H1 (cell line): ENCODE measurements at regions not wholly inside any gene's neighbourhood (a gene's known extent, or its start where the extent isn't known, plus 50 kb on each side); places are given as distances from the start of the nearest gene placed in this dataset.

Experiments used
- GABPA ChIP-seq: IDR thresholded peaks from 2 replicates; pipeline ENCODE4 v1.6.1; 2011; ENCODE audit warnings: mild to moderate bottlenecking, low read length, moderate library complexity, borderline replicate concordance; ENCODE audit not compliant: insufficient read depth
- KDM1A ChIP-seq: fragments of 200-600, 300-600 bp; sonication (generic); IDR thresholded peaks from 2 replicates; pipeline ENCODE4 v1.7.1; 2016; ENCODE audit warnings: mild to moderate bottlenecking, low read length, borderline replicate concordance
- TF ChIP-seq, protein P1 (sequence below): fragments of 300-600 bp; sonication (generic); IDR thresholded peaks from 2 replicates; pipeline ENCODE4 v1.7.1; 2012; ENCODE audit warnings: low read length, moderate library complexity, mild to moderate bottlenecking, inconsistent platforms; ENCODE audit not compliant: insufficient replicate concordance

DNA sequence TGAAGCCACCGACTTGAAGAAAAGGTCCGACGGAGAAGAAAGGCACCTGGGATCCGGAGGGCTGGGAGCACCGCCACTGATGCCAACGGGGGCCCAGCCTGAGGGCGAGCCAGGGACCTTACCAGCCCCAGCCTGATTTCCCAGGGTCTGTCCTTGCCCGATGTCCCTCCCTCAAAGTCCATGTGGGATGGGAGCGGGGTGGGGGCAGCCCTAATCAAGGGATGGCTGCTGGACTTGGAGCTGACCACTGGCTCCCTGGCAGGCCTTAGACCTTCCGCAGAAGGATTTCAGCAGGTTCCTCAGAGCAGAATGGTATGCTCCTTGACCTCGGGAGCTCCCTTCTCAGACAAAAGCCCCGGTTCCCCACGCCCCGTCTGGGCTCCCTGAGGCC is 99.6 kb downstream of the ZFP36L2 start (continued):
- TF ChIP-seq, protein P1, sequence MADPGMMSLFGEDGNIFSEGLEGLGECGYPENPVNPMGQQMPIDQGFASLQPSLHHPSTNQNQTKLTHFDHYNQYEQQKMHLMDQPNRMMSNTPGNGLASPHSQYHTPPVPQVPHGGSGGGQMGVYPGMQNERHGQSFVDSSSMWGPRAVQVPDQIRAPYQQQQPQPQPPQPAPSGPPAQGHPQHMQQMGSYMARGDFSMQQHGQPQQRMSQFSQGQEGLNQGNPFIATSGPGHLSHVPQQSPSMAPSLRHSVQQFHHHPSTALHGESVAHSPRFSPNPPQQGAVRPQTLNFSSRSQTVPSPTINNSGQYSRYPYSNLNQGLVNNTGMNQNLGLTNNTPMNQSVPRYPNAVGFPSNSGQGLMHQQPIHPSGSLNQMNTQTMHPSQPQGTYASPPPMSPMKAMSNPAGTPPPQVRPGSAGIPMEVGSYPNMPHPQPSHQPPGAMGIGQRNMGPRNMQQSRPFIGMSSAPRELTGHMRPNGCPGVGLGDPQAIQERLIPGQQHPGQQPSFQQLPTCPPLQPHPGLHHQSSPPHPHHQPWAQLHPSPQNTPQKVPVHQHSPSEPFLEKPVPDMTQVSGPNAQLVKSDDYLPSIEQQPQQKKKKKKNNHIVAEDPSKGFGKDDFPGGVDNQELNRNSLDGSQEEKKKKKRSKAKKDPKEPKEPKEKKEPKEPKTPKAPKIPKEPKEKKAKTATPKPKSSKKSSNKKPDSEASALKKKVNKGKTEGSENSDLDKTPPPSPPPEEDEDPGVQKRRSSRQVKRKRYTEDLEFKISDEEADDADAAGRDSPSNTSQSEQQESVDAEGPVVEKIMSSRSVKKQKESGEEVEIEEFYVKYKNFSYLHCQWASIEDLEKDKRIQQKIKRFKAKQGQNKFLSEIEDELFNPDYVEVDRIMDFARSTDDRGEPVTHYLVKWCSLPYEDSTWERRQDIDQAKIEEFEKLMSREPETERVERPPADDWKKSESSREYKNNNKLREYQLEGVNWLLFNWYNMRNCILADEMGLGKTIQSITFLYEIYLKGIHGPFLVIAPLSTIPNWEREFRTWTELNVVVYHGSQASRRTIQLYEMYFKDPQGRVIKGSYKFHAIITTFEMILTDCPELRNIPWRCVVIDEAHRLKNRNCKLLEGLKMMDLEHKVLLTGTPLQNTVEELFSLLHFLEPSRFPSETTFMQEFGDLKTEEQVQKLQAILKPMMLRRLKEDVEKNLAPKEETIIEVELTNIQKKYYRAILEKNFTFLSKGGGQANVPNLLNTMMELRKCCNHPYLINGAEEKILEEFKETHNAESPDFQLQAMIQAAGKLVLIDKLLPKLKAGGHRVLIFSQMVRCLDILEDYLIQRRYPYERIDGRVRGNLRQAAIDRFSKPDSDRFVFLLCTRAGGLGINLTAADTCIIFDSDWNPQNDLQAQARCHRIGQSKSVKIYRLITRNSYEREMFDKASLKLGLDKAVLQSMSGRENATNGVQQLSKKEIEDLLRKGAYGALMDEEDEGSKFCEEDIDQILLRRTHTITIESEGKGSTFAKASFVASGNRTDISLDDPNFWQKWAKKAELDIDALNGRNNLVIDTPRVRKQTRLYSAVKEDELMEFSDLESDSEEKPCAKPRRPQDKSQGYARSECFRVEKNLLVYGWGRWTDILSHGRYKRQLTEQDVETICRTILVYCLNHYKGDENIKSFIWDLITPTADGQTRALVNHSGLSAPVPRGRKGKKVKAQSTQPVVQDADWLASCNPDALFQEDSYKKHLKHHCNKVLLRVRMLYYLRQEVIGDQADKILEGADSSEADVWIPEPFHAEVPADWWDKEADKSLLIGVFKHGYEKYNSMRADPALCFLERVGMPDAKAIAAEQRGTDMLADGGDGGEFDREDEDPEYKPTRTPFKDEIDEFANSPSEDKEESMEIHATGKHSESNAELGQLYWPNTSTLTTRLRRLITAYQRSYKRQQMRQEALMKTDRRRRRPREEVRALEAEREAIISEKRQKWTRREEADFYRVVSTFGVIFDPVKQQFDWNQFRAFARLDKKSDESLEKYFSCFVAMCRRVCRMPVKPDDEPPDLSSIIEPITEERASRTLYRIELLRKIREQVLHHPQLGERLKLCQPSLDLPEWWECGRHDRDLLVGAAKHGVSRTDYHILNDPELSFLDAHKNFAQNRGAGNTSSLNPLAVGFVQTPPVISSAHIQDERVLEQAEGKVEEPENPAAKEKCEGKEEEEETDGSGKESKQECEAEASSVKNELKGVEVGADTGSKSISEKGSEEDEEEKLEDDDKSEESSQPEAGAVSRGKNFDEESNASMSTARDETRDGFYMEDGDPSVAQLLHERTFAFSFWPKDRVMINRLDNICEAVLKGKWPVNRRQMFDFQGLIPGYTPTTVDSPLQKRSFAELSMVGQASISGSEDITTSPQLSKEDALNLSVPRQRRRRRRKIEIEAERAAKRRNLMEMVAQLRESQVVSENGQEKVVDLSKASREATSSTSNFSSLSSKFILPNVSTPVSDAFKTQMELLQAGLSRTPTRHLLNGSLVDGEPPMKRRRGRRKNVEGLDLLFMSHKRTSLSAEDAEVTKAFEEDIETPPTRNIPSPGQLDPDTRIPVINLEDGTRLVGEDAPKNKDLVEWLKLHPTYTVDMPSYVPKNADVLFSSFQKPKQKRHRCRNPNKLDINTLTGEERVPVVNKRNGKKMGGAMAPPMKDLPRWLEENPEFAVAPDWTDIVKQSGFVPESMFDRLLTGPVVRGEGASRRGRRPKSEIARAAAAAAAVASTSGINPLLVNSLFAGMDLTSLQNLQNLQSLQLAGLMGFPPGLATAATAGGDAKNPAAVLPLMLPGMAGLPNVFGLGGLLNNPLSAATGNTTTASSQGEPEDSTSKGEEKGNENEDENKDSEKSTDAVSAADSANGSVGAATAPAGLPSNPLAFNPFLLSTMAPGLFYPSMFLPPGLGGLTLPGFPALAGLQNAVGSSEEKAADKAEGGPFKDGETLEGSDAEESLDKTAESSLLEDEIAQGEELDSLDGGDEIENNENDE = no peak
- no peak for TF ChIP-seq GABPA
- TF ChIP-seq KDM1A = no peak
